ENCODE measurements at regions not wholly inside any gene's neighbourhood (a gene's known extent, or its start where the extent isn't known, plus 50 kb on each side); places are given as distances from the start of the nearest gene placed in this dataset.

GRCh38 chr12:33012226-33012625, 115.6 kb upstream of the PKP2 start:
- TF ChIP-seq CTCF (conservative IDR thresholded peaks at IDR 0.05; ENCODE audit: low read length) (no peak), EZH2phosphoT487 (IDR thresholded peaks at IDR 0.05; ENCODE audit: borderline replicate concordance) (no peak)

Data from Loucy (cell line).